GM10266 (cell line): ENCODE measurements at regions not wholly inside any gene's neighbourhood (a gene's known extent, or its start where the extent isn't known, plus 50 kb on each side); places are given as distances from the start of the nearest gene placed in this dataset.

Experiments used
- DNase-seq: peaks from one replicate; pipeline ENCODE4 v3.0.0; 2012; ENCODE audit errors: extremely low spot score
- TF ChIP-seq, protein P1 (sequence below): IDR thresholded peaks from 2 replicates; pipeline ENCODE4 v1.5.1; 2012; ENCODE audit warnings: mild to moderate bottlenecking, low read depth; ENCODE audit not compliant: control insufficient read depth, insufficient read depth; ENCODE audit errors: missing control alignments

DNA sequence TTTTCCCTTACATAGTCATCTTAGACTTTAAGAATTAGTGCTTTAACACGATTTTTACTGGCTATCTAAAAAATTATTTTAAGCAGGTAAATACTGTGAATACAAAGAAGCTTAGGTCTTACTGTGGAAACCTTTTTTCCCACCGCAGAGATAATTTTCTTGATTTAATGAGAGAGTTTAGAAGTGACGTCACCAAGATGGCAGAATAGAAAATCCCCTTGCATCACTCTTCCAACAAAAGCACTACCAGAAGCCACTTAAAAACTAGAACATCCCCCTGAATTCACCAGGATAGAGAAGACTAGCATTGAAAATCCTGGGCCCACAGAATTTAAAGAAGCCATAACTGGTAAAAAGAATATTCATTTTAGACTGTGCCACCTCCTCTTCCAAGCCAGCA lies 375.4 kb upstream of the PTCHD4 start:
- TF ChIP-seq, protein P1, sequence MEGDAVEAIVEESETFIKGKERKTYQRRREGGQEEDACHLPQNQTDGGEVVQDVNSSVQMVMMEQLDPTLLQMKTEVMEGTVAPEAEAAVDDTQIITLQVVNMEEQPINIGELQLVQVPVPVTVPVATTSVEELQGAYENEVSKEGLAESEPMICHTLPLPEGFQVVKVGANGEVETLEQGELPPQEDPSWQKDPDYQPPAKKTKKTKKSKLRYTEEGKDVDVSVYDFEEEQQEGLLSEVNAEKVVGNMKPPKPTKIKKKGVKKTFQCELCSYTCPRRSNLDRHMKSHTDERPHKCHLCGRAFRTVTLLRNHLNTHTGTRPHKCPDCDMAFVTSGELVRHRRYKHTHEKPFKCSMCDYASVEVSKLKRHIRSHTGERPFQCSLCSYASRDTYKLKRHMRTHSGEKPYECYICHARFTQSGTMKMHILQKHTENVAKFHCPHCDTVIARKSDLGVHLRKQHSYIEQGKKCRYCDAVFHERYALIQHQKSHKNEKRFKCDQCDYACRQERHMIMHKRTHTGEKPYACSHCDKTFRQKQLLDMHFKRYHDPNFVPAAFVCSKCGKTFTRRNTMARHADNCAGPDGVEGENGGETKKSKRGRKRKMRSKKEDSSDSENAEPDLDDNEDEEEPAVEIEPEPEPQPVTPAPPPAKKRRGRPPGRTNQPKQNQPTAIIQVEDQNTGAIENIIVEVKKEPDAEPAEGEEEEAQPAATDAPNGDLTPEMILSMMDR: no peak
- no peak for DNase-seq

DNA sequence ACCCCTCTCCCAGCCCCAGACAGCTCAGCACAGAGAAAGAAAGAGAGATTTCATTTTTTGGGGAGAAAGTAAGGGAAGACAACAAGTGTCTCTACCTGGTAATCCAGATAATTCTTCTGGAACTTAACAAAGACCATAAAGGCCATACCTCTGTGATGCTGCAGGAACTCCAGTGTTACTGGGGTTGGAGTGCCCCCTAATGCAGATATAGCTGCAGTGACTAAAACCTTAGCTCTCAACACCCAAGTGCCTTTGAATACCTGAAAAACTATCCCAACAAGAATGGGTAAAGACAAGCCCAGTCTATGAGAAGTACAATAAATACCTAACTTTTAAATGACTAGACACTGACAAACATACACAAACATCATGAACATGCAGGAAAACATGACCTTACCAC lies 365.3 kb upstream of the PTCHD4 start:
- no peak for DNase-seq
- TF ChIP-seq, protein P1: no peak

DNA sequence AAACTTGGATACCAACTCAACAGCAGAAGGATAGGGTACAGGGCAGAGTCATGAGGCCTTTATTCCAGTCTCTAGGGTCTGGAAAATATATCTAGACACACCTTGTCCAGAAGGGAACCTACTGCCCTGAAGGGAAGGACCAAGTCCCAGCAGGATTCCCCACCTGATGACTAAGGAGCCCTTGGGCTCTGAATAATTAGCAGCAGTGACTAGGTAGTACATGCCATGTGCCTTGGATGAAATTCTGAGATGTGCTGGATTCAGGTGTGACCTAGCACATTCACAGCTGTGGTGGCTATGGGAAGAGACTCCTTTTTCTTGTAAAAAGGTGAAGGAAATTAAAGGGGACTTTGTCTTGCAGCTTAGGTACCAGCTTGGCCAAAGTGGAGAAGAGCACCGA lies 364.3 kb upstream of the PTCHD4 start:
- DNase-seq: no peak
- TF ChIP-seq, protein P1: no peak

DNA sequence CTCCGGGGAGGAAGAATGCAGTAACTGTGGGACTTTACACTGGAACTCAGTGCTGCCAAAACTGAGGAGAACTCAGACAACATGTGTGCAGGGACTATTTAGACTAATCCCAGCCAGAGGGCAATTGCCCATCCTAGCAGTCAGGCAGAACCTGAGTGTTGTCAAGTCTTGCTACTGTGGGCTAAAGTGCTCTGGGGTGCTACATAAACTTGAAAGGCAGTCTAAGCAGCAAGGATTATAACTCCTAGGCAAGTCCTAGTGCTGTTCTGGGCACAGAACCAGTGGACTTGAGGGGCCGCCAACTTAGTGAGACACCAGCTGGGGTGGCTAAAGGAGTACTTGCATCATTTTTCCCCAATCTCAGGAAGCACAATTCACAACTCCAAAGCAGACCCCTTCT lies 363.8 kb upstream of the PTCHD4 start:
- TF ChIP-seq, protein P1: no peak
- no peak for DNase-seq

DNA sequence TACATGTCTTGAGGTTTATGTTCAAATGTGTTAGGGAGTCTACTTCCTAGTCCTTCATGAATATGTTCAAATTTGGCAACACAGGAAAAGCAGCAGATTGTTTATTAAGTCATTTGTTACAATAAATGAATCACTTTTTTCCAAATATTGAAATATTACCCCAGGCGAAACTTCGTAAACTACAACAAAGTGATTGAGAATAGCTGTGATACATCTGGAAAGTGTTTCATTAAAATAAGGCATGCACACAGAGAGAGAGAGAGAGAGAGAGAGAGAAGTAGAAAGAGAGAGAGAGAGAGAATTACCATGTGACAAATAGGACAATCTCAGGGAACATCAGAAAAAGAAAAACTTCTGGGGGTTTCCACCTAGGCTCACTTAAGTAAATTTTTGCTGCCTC lies 363.1 kb upstream of the PTCHD4 start:
- no peak for DNase-seq
- TF ChIP-seq, protein P1: no peak

DNA sequence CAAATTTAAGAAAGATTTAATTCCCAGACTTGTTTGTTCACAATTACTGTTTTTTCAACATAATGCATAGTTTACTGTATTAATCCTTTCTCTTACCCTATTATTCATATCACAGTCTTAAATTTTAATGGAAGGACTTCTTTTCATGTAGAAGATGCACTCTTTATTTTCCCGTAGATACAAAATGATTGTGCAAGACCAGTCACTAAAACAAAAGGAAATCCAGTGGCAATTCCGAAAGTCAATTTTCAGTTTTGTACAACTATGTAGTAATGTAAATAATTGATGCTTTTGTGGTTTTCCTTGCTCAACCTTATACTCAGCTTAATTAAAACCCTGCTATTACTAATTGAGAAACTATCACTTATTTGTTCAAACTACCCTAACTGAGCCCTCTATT lies 361.5 kb upstream of the PTCHD4 start:
- TF ChIP-seq, protein P1: no peak
- DNase-seq: no peak

DNA sequence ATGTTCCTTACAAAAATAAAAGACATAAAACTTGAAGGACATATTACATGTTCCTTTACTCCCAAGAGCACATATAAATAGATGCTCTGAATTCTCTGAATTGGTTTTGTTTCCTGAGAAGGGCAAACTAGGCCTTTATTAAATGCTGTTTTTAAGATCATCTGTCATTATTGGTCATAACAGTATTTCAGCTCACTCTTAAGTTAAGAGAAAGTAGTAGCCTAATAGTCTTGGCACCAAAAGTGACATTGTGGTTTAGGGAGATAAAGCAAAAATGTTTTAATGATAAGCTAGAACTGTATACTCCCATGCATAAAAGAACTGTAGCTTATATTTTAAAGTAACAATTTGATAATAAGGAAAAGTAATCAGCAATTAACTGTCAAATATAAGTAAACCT lies 361.1 kb upstream of the PTCHD4 start:
- TF ChIP-seq, protein P1: no peak
- no peak for DNase-seq
